ENCODE measurements at regions not wholly inside any gene's neighbourhood (a gene's known extent, or its start where the extent isn't known, plus 50 kb on each side); places are given as distances from the start of the nearest gene placed in this dataset.

GRCh38 chr14:83733670-83734069, 1796.3 kb upstream of the FLRT2 start:
- Mint-ChIP-seq H3K27me3 (no peaks in the 10 kb centered on the region), H3K36me3 (ENCODE audit: low read depth) (no peaks in the 10 kb centered on the region), H3K9me3 (peaks cover 14% of the 10 kb centered on the region), H3K27ac (no peak overlapping the region), H3K4me1 (ENCODE audit: low read depth) (no peaks in the 10 kb centered on the region), H3K4me3 (no peak overlapping the region)
- TF ChIP-seq CTCF (IDR thresholded peaks at IDR 0.05): no peak
- H3K4me3 ChIP-seq (ENCODE audit: low read length): no peak overlapping the region
- no peak overlapping the region for H3K27ac ChIP-seq (ENCODE audit: low read depth in 1 of 2, low read length in 2 of 2)
- peaks cover 0 to 6% of the 10 kb centered on the region in 2 experiments for H3K9me3 ChIP-seq (ENCODE audit: control insufficient read depth in 1 of 2, insufficient read depth in 1 of 2, low read length in 2 of 2)
- no peak for ATAC-seq (ENCODE audit: poor library complexity)
- ChIA-PET CTCF (no interaction called here), POLR2A (no interaction called here)
- no peaks in the 10 kb centered on the region for H3K4me1 ChIP-seq (ENCODE audit: insufficient read depth, low read length)
- intact Hi-C loops (cut with DNase I, micrococcal nuclease): no loop called here
- H3K36me3 ChIP-seq (ENCODE audit: insufficient read depth, low read length): no peaks in the 10 kb centered on the region
- H3K27me3 ChIP-seq (ENCODE audit: control insufficient read depth in 1 of 2, insufficient read depth in 2 of 2, low read length in 2 of 2): no peaks in the 10 kb centered on the region
- no peak for DNase-seq

- H3K36me3 ChIP-seq (ENCODE audit: insufficient read depth, low read length): no peaks in the 10 kb centered on the region
- H3K36me3 Mint-ChIP-seq (ENCODE audit: low read depth): no peaks in the 10 kb centered on the region
- TF ChIP-seq CTCF (IDR thresholded peaks at IDR 0.05): no peak
- no peaks in the 10 kb centered on the region for H3K4me1 ChIP-seq (ENCODE audit: insufficient read depth, low read length)
- DNase-seq (no peak), ATAC-seq (ENCODE audit: poor library complexity) (no peak)
- ChIA-PET POLR2A (no interaction called here), CTCF (no interaction called here)
- no peak overlapping the region for H3K4me3 Mint-ChIP-seq
- no peaks in the 10 kb centered on the region for H3K27me3 ChIP-seq (ENCODE audit: control insufficient read depth in 1 of 2, insufficient read depth in 2 of 2, low read length in 2 of 2)
- H3K4me1 Mint-ChIP-seq (ENCODE audit: low read depth): no peaks in the 10 kb centered on the region
- peaks cover 0 to 2% of the 10 kb centered on the region in 2 experiments for H3K9me3 ChIP-seq (ENCODE audit: control insufficient read depth in 1 of 2, insufficient read depth in 1 of 2, low read length in 2 of 2)
- H3K27ac Mint-ChIP-seq: no peak overlapping the region
- H3K4me3 ChIP-seq (ENCODE audit: low read length): no peak overlapping the region
- no peaks in the 10 kb centered on the region for H3K27me3 Mint-ChIP-seq
- intact Hi-C loops (cut with DNase I, micrococcal nuclease): no loop called here
- no peak overlapping the region for H3K27ac ChIP-seq (ENCODE audit: low read depth in 1 of 2, low read length in 2 of 2)
- peaks cover 14% of the 10 kb centered on the region for H3K9me3 Mint-ChIP-seq
These were observed 1795.5 kb upstream of the FLRT2 start for GRCh38 chr14:83734431-83734830.

- no peak overlapping the region for H3K27ac ChIP-seq (ENCODE audit: low read depth in 1 of 2, low read length in 2 of 2)
- no peak for ATAC-seq (ENCODE audit: poor library complexity)
- ChIA-PET CTCF (no interaction called here), POLR2A (no interaction called here)
- TF ChIP-seq CTCF (IDR thresholded peaks at IDR 0.05): no peak
- no peaks in the 10 kb centered on the region for H3K27me3 ChIP-seq (ENCODE audit: control insufficient read depth in 1 of 2, insufficient read depth in 2 of 2, low read length in 2 of 2)
- DNase-seq: no peak
- no peak overlapping the region for H3K4me3 ChIP-seq (ENCODE audit: low read length)
- Mint-ChIP-seq H3K9me3 (peaks cover 2% of the 10 kb centered on the region), H3K36me3 (ENCODE audit: low read depth) (no peaks in the 10 kb centered on the region), H3K4me3 (no peak overlapping the region), H3K27me3 (no peaks in the 10 kb centered on the region), H3K27ac (no peak overlapping the region), H3K4me1 (ENCODE audit: low read depth) (no peaks in the 10 kb centered on the region)
- no peaks in the 10 kb centered on the region for H3K9me3 ChIP-seq (ENCODE audit: control insufficient read depth in 1 of 2, insufficient read depth in 1 of 2, low read length in 2 of 2)
- intact Hi-C loops (cut with DNase I, micrococcal nuclease): no loop called here
- no peaks in the 10 kb centered on the region for H3K36me3 ChIP-seq (ENCODE audit: insufficient read depth, low read length)
- H3K4me1 ChIP-seq (ENCODE audit: insufficient read depth, low read length): no peaks in the 10 kb centered on the region
These were observed 1788.7 kb upstream of the FLRT2 start for GRCh38 chr14:83741269-83741668.

Measured in CD4-positive, alpha-beta T cell (primary cell).